ENCODE measurements at regions not wholly inside any gene's neighbourhood (a gene's known extent, or its start where the extent isn't known, plus 50 kb on each side); places are given as distances from the start of the nearest gene placed in this dataset.

DNA sequence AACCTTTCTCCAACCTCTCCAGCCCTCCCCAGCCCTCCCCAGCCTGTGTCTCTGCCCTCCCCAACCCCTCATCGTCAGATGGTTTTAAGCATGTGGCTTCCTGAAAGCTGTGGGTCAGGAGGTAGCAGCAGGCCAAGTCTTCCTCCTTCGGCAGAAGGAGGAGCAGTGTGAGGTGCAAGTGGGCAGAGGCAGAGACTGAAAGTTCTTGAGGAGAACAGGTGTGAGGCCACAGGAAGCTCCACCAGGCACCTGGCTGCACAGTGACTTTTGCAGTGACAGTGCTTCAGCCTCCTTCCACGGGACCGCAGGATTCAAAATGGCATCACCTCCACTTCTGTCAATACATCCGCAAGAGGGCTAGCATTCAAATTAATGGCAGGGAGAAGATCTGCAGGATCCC lies 203.9 kb upstream of the LEF1 start:
- no peak overlapping the region for H3K9ac ChIP-seq (ENCODE audit: low read length)
- H3K27ac ChIP-seq (ENCODE audit: low read depth, low read length), result no peak overlapping the region
- no peak overlapping the region for H3K4me2 ChIP-seq (ENCODE audit: low read depth, low read length, poor library complexity, severe bottlenecking)

GRCh38 chr4:108371282-108371681 lies 202.6 kb upstream of the LEF1 start:
- Histone ChIP-seq H3F3A (ENCODE audit: insufficient read depth) (no peaks in the 10 kb centered on the region), H3K27ac (ENCODE audit: low read depth, low read length) (no peak overlapping the region), H3K36me3 (ENCODE audit: low read length) (no peaks in the 10 kb centered on the region), H3K4me2 (ENCODE audit: low read depth, low read length, poor library complexity, severe bottlenecking) (no peak overlapping the region), H3K9ac (ENCODE audit: low read length) (no peak overlapping the region), H3K27me3 (ENCODE audit: low read length) (no peaks in the 10 kb centered on the region), H2AFZ (ENCODE audit: low read depth, low read length, severe bottlenecking) (no peak overlapping the region), H3K9me2 (replicated peaks; ENCODE audit: insufficient read depth, low read length) (no peaks in the 10 kb centered on the region), H3K4me3 (ENCODE audit: insufficient read depth, low read length, poor library complexity, severe bottlenecking) (no peak overlapping the region), H4K20me1 (ENCODE audit: low read depth, low read length) (no peaks in the 10 kb centered on the region), H3K9me3 (ENCODE audit: insufficient read depth, low read length) (no peaks in the 10 kb centered on the region), H3K79me2 (ENCODE audit: insufficient read depth, low read length) (no peaks in the 10 kb centered on the region)
- no peak for TF ChIP-seq EZH2phosphoT487 (conservative IDR thresholded peaks at IDR 0.05; ENCODE audit: low read length)
- no peak for TF ChIP-seq CTCF (IDR thresholded peaks at IDR 0.05; ENCODE audit: insufficient read depth, low read length, poor library complexity, severe bottlenecking)

More for the DNA sequence above, 203.9 kb upstream of the LEF1 start:
- H3K79me2 ChIP-seq (ENCODE audit: insufficient read depth, low read length), result no peaks in the 10 kb centered on the region
- TF ChIP-seq CTCF (IDR thresholded peaks at IDR 0.05; ENCODE audit: insufficient read depth, low read length, poor library complexity, severe bottlenecking), result no peak
- TF ChIP-seq EZH2phosphoT487 (conservative IDR thresholded peaks at IDR 0.05; ENCODE audit: low read length), result no peak
- H3K27me3 ChIP-seq (ENCODE audit: low read length), result no peaks in the 10 kb centered on the region
- no peak overlapping the region for H3K4me3 ChIP-seq (ENCODE audit: insufficient read depth, low read length, poor library complexity, severe bottlenecking)
- H3K9me3 ChIP-seq (ENCODE audit: insufficient read depth, low read length), result no peaks in the 10 kb centered on the region
- H4K20me1 ChIP-seq (ENCODE audit: low read depth, low read length), result no peaks in the 10 kb centered on the region
- no peaks in the 10 kb centered on the region for H3K36me3 ChIP-seq (ENCODE audit: low read length)
- H3K9me2 ChIP-seq (replicated peaks; ENCODE audit: insufficient read depth, low read length), result no peaks in the 10 kb centered on the region
- no peaks in the 10 kb centered on the region for H3F3A ChIP-seq (ENCODE audit: insufficient read depth)
- no peak overlapping the region for H2AFZ ChIP-seq (ENCODE audit: low read depth, low read length, severe bottlenecking)

DNA sequence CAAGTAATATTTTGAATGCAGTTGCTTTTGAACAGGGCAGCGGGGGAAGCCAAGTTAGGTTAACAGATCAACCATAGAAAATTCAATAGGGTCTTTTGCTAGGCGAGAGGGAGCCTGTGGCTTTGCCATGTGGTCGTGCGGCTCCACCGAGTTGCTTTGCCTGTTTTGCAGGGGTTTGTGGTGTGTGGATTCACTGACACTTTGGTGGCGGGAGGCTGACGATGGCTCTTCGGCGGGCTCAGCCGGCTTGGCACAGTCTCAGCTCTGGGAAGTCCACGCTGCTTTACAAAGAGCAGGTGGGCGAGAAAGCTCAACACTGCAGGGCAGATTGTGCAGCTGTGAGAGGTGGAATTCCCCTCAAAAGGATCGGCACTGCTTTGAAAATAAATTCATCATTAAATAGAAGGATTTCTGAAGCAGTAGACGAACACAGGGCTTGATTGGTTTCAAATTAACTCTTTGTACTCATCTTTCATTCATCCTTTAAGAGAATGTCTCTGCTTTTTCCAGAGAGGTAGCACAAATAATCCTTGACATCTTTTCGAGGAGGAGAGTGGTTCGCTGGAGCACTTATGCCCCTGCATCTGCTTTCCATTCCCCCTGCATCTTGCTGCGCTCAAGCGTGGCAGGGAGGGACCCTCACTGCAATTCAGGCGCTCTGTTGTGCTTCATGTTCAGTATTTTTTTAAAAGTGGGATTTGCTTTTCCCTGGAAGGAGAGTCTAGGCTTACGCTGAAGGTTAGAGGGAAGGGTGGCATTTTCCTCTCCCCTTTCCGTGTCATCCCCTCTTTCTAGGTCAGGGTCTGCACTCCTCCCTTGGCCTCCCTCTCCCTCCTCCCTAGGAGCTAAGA lies 201.8 kb upstream of the LEF1 start:
- Histone ChIP-seq H2AFZ (ENCODE audit: low read depth, low read length, severe bottlenecking) (no peak overlapping the region), H3K4me3 (ENCODE audit: insufficient read depth, low read length, poor library complexity, severe bottlenecking) (no peak overlapping the region), H3F3A (ENCODE audit: insufficient read depth) (no peaks in the 10 kb centered on the region), H3K9ac (ENCODE audit: low read length) (no peak overlapping the region), H4K20me1 (ENCODE audit: low read depth, low read length) (no peaks in the 10 kb centered on the region), H3K27me3 (ENCODE audit: low read length) (no peaks in the 10 kb centered on the region), H3K9me3 (ENCODE audit: insufficient read depth, low read length) (no peaks in the 10 kb centered on the region), H3K79me2 (ENCODE audit: insufficient read depth, low read length) (no peaks in the 10 kb centered on the region), H3K27ac (ENCODE audit: low read depth, low read length) (no peak overlapping the region), H3K9me2 (replicated peaks; ENCODE audit: insufficient read depth, low read length) (no peaks in the 10 kb centered on the region), H3K4me2 (ENCODE audit: low read depth, low read length, poor library complexity, severe bottlenecking) (no peak overlapping the region), H3K36me3 (ENCODE audit: low read length) (no peaks in the 10 kb centered on the region)
- TF ChIP-seq CTCF (IDR thresholded peaks at IDR 0.05; ENCODE audit: insufficient read depth, low read length, poor library complexity, severe bottlenecking), result no peak

All from SU-DHL-6 (cell line).